ENCODE measurements at regions not wholly inside any gene's neighbourhood (a gene's known extent, or its start where the extent isn't known, plus 50 kb on each side); places are given as distances from the start of the nearest gene placed in this dataset.
"Not testable (repeated sequence)": the region's sequence is repeated elsewhere in the genome, so short reads cannot be mapped to it uniquely, and the experiment has no call there.

- Histone ChIP-seq H3K27ac (no peak overlapping the region), H3K27me3 (no peaks in the 10 kb centered on the region), H3K36me3 (no peaks in the 10 kb centered on the region), H3K4me1 (no peaks in the 10 kb centered on the region), H3K9me3 (no peaks in the 10 kb centered on the region), H3K4me3 (no peak overlapping the region)
- TF ChIP-seq EP300 (IDR thresholded peaks at IDR 0.05), result no peak
- no peak for TF ChIP-seq POLR2AphosphoS5 (IDR thresholded peaks at IDR 0.05)
- TF ChIP-seq, protein P1, sequence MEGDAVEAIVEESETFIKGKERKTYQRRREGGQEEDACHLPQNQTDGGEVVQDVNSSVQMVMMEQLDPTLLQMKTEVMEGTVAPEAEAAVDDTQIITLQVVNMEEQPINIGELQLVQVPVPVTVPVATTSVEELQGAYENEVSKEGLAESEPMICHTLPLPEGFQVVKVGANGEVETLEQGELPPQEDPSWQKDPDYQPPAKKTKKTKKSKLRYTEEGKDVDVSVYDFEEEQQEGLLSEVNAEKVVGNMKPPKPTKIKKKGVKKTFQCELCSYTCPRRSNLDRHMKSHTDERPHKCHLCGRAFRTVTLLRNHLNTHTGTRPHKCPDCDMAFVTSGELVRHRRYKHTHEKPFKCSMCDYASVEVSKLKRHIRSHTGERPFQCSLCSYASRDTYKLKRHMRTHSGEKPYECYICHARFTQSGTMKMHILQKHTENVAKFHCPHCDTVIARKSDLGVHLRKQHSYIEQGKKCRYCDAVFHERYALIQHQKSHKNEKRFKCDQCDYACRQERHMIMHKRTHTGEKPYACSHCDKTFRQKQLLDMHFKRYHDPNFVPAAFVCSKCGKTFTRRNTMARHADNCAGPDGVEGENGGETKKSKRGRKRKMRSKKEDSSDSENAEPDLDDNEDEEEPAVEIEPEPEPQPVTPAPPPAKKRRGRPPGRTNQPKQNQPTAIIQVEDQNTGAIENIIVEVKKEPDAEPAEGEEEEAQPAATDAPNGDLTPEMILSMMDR (IDR thresholded peaks at IDR 0.05), result no peak
- no peak for TF ChIP-seq POLR2A (IDR thresholded peaks at IDR 0.05)
- 68% methylated on average over 4 of the region's 4 CpGs for WGBS
- DNase-seq (ENCODE audit: low spot score in 2 of 2), result no peak
Measured at GRCh38 chr4:188960411-188961093, 821.3 kb downstream of the TRIML1 start.

DNA sequence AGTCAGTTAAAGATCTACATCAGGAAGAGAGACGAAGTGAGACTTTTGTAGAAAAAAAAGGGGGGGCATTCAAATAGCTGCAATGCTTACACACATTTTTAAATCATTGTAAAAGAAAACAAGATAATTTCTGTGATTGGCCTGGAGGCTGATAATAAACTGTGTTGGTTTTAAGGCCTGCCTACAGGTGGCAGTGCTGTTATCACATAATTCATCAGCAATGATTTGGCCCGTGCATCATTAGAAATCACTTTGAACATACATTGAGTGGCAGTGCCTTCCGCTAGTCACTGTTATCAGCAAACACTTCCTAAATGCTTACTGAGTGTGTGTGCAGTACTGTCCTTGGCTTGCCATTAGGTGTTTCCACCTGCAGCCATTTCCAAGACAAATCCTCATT lies 831.9 kb downstream of the TRIML1 start:
- Histone ChIP-seq H3K9me3 (no peaks in the 10 kb centered on the region), H3K27me3 (no peaks in the 10 kb centered on the region), H3K27ac (no peak overlapping the region), H3K36me3 (no peaks in the 10 kb centered on the region), H3K4me3 (no peak overlapping the region), H3K4me1 (no peaks in the 10 kb centered on the region)
- DNase-seq (ENCODE audit: low spot score in 2 of 2), result no peak
- TF ChIP-seq POLR2A (IDR thresholded peaks at IDR 0.05) (no peak), EP300 (IDR thresholded peaks at IDR 0.05) (no peak), POLR2AphosphoS5 (IDR thresholded peaks at IDR 0.05) (no peak)
- TF ChIP-seq, protein P1 (IDR thresholded peaks at IDR 0.05), result no peak
- WGBS, result 14% methylated on average over 3 of the region's 3 CpGs

DNA sequence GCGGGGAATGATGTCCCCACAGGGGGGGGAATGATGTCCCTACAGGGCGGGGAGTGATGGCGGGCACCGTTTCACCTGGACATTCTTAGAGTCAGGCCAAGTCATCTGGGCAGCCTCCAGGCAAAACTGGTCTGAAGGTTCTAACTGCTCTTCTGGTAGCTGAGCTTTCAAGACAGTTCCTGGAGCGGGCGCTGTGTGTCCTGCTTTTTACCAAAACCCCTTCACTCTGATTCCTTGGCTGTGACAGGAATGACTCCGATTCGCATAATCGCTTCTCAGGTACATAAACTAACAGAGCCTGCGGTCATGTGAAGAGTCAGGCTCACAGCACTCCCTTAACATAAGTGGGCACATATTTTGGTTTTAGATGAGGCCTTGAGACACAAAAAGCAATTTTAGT lies 836.0 kb downstream of the TRIML1 start:
- 97% methylated on average over 6 of the region's 10 CpGs for WGBS
- Histone ChIP-seq H3K9me3 (no peaks in the 10 kb centered on the region), H3K27me3 (no peaks in the 10 kb centered on the region), H3K4me3 (no peak overlapping the region), H3K27ac (no peak overlapping the region), H3K36me3 (no peaks in the 10 kb centered on the region), H3K4me1 (no peaks in the 10 kb centered on the region)
- TF ChIP-seq POLR2AphosphoS5 (IDR thresholded peaks at IDR 0.05), result no peak
- no peak for TF ChIP-seq EP300 (IDR thresholded peaks at IDR 0.05)
- no peak for TF ChIP-seq POLR2A (IDR thresholded peaks at IDR 0.05)
- TF ChIP-seq, protein P1 (IDR thresholded peaks at IDR 0.05), result no peak
- DNase-seq (ENCODE audit: low spot score in 2 of 2), result no peak

- H3K4me1 ChIP-seq, result no peaks in the 10 kb centered on the region
- TF ChIP-seq POLR2A (IDR thresholded peaks at IDR 0.05) (no peak), POLR2AphosphoS5 (IDR thresholded peaks at IDR 0.05) (no peak), EP300 (IDR thresholded peaks at IDR 0.05) (no peak)
- TF ChIP-seq, protein P1 (IDR thresholded peaks at IDR 0.05), result no peak
- 8% methylated on average over 2 of the region's 2 CpGs for WGBS
- no peaks in the 10 kb centered on the region for H3K27me3 ChIP-seq
- no peak overlapping the region for H3K27ac ChIP-seq
- no peaks in the 10 kb centered on the region for H3K9me3 ChIP-seq
- DNase-seq (ENCODE audit: low spot score in 2 of 2), result no peak
- no peaks in the 10 kb centered on the region for H3K36me3 ChIP-seq
- no peak overlapping the region for H3K4me3 ChIP-seq
Measured at GRCh38 chr4:188976644-188977115, 837.4 kb downstream of the TRIML1 start.

DNA sequence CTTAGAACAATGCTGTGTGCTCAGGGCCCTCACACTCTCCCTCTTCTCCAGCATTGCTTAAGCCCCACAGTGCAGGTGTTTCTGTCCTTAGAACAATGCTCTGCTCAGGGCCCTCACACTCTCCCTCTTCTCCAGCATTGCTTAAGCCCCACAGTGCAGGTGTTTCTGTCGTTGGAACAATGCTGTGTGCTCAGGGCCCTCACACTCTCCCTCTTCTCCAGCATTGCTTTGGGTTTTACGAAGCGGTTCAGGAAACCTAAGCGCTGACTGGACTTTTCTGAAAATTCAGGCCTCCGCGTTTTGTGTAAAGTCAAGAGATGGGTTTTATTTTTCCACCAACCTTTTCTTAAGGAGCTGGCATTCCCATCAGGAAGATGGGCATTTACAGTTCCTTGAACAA lies 838.0 kb downstream of the TRIML1 start:
- 82% methylated on average over 6 of the region's 6 CpGs for WGBS
- H3K9me3 ChIP-seq; H3K36me3 ChIP-seq; H3K27me3 ChIP-seq; H3K27ac ChIP-seq; DNase-seq (ENCODE audit: low spot score in 2 of 2); H3K4me1 ChIP-seq; H3K4me3 ChIP-seq: not testable (repeated sequence)

- Histone ChIP-seq H3K36me3 (no peaks in the 10 kb centered on the region), H3K27ac (no peak overlapping the region), H3K4me3 (no peak overlapping the region), H3K27me3 (no peaks in the 10 kb centered on the region), H3K4me1 (no peaks in the 10 kb centered on the region), H3K9me3 (peaks cover 7% of the 10 kb centered on the region)
- TF ChIP-seq, protein P1 (IDR thresholded peaks at IDR 0.05), result no peak
- 89% methylated on average over 1 of the region's 1 CpG for WGBS
- no peak for DNase-seq (ENCODE audit: low spot score in 2 of 2)
Measured at GRCh38 chr4:188984518-188984917, 845.3 kb downstream of the TRIML1 start.
